HUES48 (cell line): ENCODE measurements at regions not wholly inside any gene's neighbourhood (a gene's known extent, or its start where the extent isn't known, plus 50 kb on each side); places are given as distances from the start of the nearest gene placed in this dataset.

Experiments
- H3K27ac ChIP-seq: one replicate; pipeline ENCODE4 v1.7.0; 2013; ENCODE audit warnings: low read depth, low read length, inconsistent platforms
- H3K27me3 ChIP-seq: 2 replicates; pipeline ENCODE4 v1.6.1; 2013; ENCODE audit warnings: mild to moderate bottlenecking, low read length; ENCODE audit not compliant: control insufficient read depth, insufficient read depth
- H3K36me3 ChIP-seq: 2 replicates; pipeline ENCODE4 v1.6.1; 2013; ENCODE audit warnings: low read length; ENCODE audit not compliant: control insufficient read depth, insufficient read depth
- H3K4me1 ChIP-seq: 2 replicates; pipeline ENCODE4 v1.6.1; 2013; ENCODE audit warnings: mild to moderate bottlenecking, low read length; ENCODE audit not compliant: control insufficient read depth, insufficient read depth
- H3K4me3 ChIP-seq: 2 replicates; pipeline ENCODE4 v1.5.1; 2013; ENCODE audit warnings: mild to moderate bottlenecking, low read depth, low read length
- H3K9ac ChIP-seq: 2 replicates; pipeline ENCODE4 v1.6.1; 2013; ENCODE audit warnings: mild to moderate bottlenecking, low read depth, low read length, moderate library complexity
- H3K9me3 ChIP-seq: 2 replicates; pipeline ENCODE4 v1.6.1; 2013; ENCODE audit warnings: low read length; ENCODE audit not compliant: control insufficient read depth, insufficient read depth

DNA sequence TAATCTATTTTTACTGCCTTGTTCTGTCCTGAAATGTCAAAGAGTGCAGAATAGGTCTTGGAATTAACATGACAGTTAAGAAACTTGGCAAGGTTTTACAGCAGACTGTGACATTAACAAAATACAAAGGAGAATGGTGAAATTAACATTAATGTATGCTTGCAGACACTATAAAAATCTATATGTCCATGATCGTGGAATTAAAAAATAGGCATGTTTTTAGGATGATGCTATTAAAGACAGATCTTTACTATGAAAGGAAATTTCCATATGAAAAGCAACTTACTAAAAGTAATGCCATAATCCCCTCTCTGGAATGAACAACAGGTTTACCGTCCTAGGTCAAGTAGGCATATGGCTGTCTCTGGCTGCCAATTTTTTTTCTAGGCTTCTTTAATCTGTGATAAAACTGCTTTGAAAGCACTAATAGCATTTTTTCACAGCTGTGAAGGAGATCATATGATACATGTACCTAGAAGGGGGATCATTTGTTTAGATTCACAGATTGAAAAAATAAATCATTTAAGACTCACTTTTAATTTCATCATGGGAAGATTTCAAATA, 291.5 kb downstream of the ZNF536 start:
- Histone ChIP-seq H3K4me1 (peaks cover 25% of the 10 kb centered on the region), H3K27ac (no peak overlapping the region)

DNA sequence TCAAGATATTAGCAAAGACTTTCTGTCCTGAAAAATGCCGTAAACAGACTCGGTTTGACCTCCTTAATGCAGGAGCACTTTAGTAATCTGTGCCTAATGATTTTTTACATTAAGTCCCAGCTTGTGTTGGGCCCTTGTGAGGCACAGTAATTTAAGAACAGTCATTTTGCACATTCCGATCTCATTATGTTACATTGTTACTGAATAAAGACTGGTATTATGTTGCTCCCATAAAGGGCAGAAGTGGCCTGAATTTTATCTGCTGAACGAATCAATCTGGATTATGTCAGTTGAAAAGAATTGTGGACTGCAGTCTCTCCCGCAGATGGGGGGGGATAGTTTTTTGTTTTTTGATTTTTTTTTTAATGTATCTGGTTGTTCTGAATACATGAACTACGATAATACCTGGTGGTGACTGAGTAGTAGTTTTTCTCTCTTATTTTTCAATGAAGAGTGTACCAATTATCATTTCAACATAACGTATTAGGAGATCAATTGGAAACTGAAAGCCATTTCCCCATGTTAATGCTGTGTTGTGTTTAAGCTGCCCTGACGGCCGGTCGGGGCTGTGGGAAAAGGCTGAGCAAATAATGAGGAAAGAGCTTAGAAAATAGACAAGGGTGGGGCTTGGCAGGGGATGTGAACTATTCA, 290.2 kb downstream of the ZNF536 start:
- H3K27ac ChIP-seq, result no peak overlapping the region
- H3K9me3 ChIP-seq, result no peaks in the 10 kb centered on the region
- no peaks in the 10 kb centered on the region for H3K36me3 ChIP-seq
- H3K4me3 ChIP-seq, result no peak overlapping the region
- no peak overlapping the region for H3K9ac ChIP-seq
- peaks cover 25% of the 10 kb centered on the region for H3K4me1 ChIP-seq
- H3K27me3 ChIP-seq, result no peaks in the 10 kb centered on the region

More for the DNA sequence above, 291.5 kb downstream of the ZNF536 start:
- Histone ChIP-seq H3K9ac (no peak overlapping the region), H3K4me3 (no peak overlapping the region), H3K9me3 (no peaks in the 10 kb centered on the region), H3K36me3 (no peaks in the 10 kb centered on the region), H3K27me3 (0 out of 2 replicates have a peak, but pooled peaks cover under 1% of the 10 kb centered on the region)

DNA sequence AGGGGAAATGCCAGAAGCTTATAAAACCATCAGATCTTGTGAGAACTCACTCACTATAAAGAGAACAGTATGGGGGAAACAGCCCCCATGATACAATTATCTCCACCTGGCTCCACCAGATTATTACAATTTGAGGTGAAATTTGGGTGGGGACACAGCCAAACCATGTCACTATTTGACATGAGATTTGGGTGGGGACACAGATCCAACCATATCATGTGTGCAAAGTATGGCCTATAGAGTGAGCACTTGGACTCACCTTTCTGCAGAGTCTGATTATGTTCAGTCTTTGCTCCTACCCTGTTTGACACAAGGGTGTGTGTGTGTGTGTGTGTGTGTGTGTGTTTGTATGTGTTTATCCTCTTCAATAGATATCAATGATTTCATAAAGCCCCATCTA, 287.5 kb downstream of the ZNF536 start:
- Histone ChIP-seq H3K4me3 (no peak overlapping the region), H3K9ac (no peak overlapping the region), H3K27me3 (no peaks in the 10 kb centered on the region), H3K4me1 (peaks cover 25% of the 10 kb centered on the region), H3K27ac (no peak overlapping the region), H3K36me3 (no peaks in the 10 kb centered on the region), H3K9me3 (no peaks in the 10 kb centered on the region)

DNA sequence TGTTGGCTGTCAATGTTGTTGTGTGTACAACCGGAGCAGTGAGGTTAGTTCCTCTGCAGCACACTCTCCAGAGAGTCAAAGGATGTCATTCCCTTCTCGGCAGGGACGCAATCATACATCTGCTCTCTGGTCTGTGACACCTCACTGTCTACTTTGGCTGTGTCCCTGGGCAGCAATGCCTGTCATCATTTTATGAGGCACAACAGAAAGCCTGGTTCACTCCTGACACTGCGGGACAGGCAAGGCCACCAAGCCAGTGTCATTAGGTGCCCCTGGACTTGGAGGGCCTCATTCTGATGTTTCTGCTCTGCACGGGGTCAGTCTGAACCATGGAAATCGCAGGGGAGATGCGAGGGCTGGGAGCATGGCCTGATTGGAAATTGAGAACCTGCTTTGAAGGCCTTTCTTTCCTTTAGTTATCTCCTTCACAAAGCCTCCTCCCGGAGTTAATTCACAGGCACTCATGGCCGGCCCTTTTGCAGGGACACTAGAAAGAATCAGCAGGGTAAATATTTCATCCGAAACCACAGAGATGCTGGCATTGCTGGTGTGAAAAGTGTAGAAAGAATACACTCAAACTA, 284.4 kb downstream of the ZNF536 start:
- Histone ChIP-seq H3K9ac (no peak overlapping the region), H3K4me3 (no peak overlapping the region), H3K4me1 (peaks cover 5% of the 10 kb centered on the region; the same call in 1 of the 2 replicates), H3K9me3 (no peaks in the 10 kb centered on the region), H3K36me3 (no peaks in the 10 kb centered on the region), H3K27ac (no peak overlapping the region), H3K27me3 (no peaks in the 10 kb centered on the region)

DNA sequence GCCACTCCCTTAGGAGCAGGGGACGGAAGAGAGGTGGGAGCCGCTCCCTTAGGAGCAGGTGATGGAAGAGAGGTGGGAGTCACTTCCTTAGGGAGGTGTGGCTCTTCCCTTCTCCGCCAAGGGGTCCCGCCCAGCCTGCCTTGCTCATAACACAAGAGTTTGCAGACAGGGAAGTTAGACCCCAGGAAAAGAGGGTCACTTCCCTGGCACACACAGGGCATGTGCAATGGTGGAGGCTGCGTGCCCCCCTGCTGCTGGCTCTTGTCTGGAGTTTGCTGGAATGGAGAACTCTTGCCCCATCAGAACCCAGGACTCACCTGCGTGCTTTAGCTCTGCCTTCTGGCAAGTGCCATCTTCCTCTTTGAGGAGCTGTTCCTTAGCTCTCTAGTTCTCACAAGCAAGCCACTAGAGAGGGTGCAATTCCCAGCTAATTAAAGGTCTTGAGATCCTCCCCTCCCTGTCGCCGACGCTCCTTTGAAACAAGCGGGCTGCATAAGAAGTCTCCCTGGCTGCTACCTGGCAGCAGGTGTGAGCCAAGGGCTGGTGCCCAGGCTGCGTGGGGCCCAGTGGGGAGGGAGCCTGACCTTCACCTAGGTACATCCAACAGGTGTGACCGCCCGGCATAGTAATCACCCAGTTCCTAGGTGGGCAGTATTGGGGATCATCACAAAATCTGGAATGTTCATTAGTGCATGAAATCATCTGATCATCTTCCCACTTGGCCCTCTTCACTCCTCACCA, 281.6 kb downstream of the ZNF536 start:
- Histone ChIP-seq H3K27me3 (no peaks in the 10 kb centered on the region), H3K9ac (no peak overlapping the region), H3K4me1 (peaks cover 20% of the 10 kb centered on the region), H3K36me3 (no peaks in the 10 kb centered on the region), H3K4me3 (no peak overlapping the region), H3K9me3 (no peaks in the 10 kb centered on the region), H3K27ac (no peak overlapping the region)

DNA sequence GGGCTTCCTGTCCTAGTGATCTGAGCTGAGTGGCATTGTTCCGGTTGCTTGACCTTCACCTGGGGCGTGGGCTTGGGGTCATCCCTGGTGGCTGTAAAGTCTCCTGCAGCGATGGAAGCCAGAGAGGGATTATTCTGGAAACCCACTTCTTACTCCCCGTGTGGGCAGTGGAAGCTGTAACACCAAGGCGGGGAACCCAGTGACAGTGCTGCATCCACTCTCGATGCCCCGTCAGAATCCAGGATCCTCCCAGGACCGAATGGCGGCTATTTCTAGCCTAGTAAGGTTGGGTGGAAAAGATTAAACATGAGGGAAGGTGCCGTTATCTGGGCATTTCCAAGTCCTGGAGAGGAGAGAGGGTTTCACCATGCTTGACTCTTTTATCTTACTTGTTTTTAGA, 280.6 kb downstream of the ZNF536 start:
- H3K4me1 ChIP-seq, result peaks cover 20% of the 10 kb centered on the region
- no peak overlapping the region for H3K4me3 ChIP-seq
- H3K27me3 ChIP-seq, result no peaks in the 10 kb centered on the region
- H3K27ac ChIP-seq, result no peak overlapping the region
- H3K9me3 ChIP-seq, result no peaks in the 10 kb centered on the region
- H3K36me3 ChIP-seq, result no peaks in the 10 kb centered on the region
- H3K9ac ChIP-seq, result no peak overlapping the region

DNA sequence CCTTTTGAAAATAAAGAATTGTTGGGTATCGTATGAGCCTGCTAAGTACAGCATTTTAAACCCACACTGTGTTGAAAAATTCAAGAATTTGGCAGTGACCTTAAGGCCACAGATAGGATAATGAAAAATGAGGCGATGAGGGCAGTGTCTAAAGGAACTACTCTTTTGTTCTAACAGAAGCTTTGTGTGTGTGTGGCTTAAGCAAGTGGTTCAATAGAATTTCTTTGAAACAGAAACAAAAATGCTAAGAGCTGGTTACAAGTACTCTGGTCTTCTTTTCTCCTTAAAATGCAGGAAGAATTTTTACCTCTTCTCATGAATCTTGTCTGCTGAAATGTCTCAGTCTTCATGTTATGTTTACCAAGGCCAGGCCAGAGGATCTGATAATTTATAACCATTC, 279.5 kb downstream of the ZNF536 start:
- H3K4me1 ChIP-seq, result peaks cover 20% of the 10 kb centered on the region
- H3K27ac ChIP-seq, result no peak overlapping the region
- no peaks in the 10 kb centered on the region for H3K36me3 ChIP-seq
- H3K9ac ChIP-seq, result no peak overlapping the region
- H3K4me3 ChIP-seq, result no peak overlapping the region
- no peaks in the 10 kb centered on the region for H3K9me3 ChIP-seq
- no peaks in the 10 kb centered on the region for H3K27me3 ChIP-seq

DNA sequence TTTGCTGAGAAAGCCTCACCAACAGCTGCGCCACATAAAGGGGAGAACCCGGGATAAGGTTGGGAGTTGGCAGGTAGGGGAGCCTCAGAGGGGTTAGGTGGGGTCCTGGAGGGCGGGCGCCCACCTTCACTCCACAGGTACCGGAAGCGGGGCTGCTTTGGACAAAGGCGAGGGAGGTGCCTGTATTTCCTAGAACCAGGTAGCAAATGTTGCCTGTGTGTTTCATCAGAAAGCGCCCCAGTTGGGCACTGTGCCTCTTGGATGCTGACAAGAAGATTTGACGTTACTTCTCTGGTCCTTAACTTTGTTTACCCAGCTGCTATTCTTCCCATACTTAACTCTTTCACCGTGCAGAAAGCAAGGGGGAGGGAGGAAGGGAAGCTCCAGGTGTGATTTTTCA, 278.9 kb downstream of the ZNF536 start:
- Histone ChIP-seq H3K4me3 (no peak overlapping the region), H3K9ac (no peak overlapping the region), H3K4me1 (peaks cover 20% of the 10 kb centered on the region), H3K27me3 (no peaks in the 10 kb centered on the region), H3K9me3 (no peaks in the 10 kb centered on the region), H3K36me3 (no peaks in the 10 kb centered on the region), H3K27ac (no peak overlapping the region)

DNA sequence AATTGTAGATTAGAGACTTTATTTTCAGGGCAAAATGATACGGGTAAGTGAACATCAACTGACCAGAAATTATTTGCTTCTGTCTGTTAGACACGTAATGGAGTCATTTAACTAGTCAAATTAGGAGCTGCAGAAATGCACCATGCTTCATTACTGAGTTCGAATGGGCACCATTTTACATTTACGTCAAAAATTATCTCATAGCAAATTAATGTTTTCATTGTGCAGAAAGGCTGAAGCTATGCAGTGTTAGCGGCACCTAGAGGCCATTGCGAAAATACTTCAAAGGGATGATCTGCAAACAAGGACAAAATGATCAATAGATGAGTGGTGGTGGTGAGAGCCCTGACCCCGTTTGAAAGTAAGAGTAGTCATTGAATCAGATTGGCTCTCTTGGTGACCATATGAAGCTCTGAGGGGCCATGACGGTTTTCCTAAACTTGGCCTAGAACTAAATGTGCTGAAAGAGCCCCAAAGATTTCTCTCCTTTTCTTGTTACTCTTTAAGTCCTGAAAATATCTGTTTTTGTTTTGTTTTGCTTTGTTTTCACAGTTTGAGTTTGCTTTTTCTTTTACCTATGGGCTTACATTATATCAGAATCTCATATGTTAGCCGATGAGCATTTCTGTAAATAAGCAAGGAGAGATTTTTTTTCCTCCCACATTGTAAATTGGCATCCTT, 277.9 kb downstream of the ZNF536 start:
- H3K9me3 ChIP-seq, result no peaks in the 10 kb centered on the region
- H3K4me3 ChIP-seq, result no peak overlapping the region
- no peaks in the 10 kb centered on the region for H3K36me3 ChIP-seq
- no peak overlapping the region for H3K9ac ChIP-seq
- no peaks in the 10 kb centered on the region for H3K27me3 ChIP-seq
- H3K27ac ChIP-seq, result no peak overlapping the region
- H3K4me1 ChIP-seq, result peaks cover 20% of the 10 kb centered on the region

DNA sequence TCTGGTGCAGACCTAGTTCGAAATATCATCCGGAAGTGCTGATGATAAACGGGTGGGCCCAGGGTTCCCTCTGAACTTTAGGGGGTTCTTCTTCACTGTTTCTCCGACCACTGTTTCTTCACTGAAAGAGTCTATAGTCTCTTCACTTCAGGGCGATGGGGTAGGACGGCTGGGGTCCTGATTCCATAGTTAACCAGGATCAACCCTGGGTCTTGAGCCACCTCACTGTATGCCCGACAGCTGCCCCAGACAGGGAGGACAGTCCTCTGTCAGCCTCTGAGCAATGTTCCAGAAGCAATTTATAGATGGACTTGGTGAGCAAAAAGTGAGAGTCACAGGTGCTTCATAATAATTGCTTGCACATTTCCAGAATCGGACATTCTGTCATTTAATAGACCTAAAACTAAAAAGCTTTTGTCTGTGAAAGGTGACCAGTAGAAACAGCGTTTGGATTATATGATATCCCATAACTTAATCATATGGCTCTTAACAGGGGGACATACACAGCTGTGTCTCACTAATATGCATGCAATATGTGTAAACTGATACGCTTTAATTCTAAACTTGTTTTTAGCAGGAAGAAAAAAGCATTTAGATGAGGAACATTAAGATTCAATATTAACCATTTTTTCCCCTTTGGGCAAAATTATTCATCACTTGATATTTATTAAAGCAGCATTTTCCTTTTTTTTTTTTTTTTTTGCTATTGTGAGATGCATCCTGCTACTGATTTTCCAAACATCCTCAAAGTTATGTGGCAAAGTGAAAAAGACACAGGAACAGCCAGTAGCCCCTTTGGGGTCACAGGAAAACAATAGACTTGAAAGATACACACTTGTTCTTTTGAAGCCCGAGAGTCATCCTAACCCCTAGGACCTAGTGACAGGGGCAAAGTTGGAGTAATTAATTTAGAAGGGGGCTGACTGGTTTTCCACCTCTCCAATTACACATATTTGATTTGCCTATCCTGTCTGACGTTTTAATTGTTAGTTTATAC, 277.0 kb downstream of the ZNF536 start:
- Histone ChIP-seq H3K9me3 (no peaks in the 10 kb centered on the region), H3K4me3 (no peak overlapping the region), H3K9ac (no peak overlapping the region), H3K27me3 (no peaks in the 10 kb centered on the region), H3K27ac (no peak overlapping the region), H3K36me3 (no peaks in the 10 kb centered on the region), H3K4me1 (peaks cover 20% of the 10 kb centered on the region)
